ENCODE measurements at regions not wholly inside any gene's neighbourhood (a gene's known extent, or its start where the extent isn't known, plus 50 kb on each side); places are given as distances from the start of the nearest gene placed in this dataset.
"Not testable (repeated sequence)": the region's sequence is repeated elsewhere in the genome, so short reads cannot be mapped to it uniquely, and the experiment has no call there.

GRCh38 chr1:101371259-101371658, 134.4 kb downstream of the S1PR1 start:
- DNase-seq: peak in 1 of 2 experiments; percentile 41

GRCh38 chr1:101373570-101373969, 136.8 kb downstream of the S1PR1 start:
- DNase-seq: no peak

GRCh38 chr1:101375448-101375847, 138.6 kb downstream of the S1PR1 start:
- not testable (repeated sequence) for DNase-seq

- DNase-seq: no peak
Observed at GRCh38 chr1:101376121-101377083, 139.6 kb downstream of the S1PR1 start.

- no peak for DNase-seq
Observed at GRCh38 chr1:101377084-101377835, 140.4 kb downstream of the S1PR1 start.

GRCh38 chr1:101379037-101379436, 142.2 kb downstream of the S1PR1 start:
- no peak for DNase-seq

GRCh38 chr1:101379950-101380349, 143.1 kb downstream of the S1PR1 start:
- DNase-seq: no peak

- DNase-seq: no peak
Observed at GRCh38 chr1:101382135-101382534, 145.3 kb downstream of the S1PR1 start.

GRCh38 chr1:101388904-101389546, 152.2 kb downstream of the S1PR1 start:
- DNase-seq: no peak

GRCh38 chr1:101389547-101389929, 152.7 kb downstream of the S1PR1 start:
- no peak for DNase-seq

GRCh38 chr1:101392552-101392951, 155.7 kb downstream of the S1PR1 start:
- DNase-seq: no peak

- DNase-seq: no peak
Observed at GRCh38 chr1:101394041-101394440, 157.2 kb downstream of the S1PR1 start.

GRCh38 chr1:101399222-101399621, 162.4 kb downstream of the S1PR1 start:
- no peak for DNase-seq

GRCh38 chr1:101406271-101406670, 169.5 kb downstream of the S1PR1 start:
- DNase-seq: no peak

- no peak for DNase-seq
Observed at GRCh38 chr1:101406681-101407080, 169.9 kb downstream of the S1PR1 start.

GRCh38 chr1:101407505-101408211, 170.8 kb downstream of the S1PR1 start:
- DNase-seq: no peak

- no peak for DNase-seq
Observed at GRCh38 chr1:101408212-101409042, 171.6 kb downstream of the S1PR1 start.

- DNase-seq: no peak
Observed at GRCh38 chr1:101409102-101409501, 172.3 kb downstream of the S1PR1 start.

GRCh38 chr1:101410048-101410878, 173.4 kb downstream of the S1PR1 start:
- no peak for DNase-seq

- DNase-seq: no peak
Observed at GRCh38 chr1:101420406-101420805, 183.6 kb downstream of the S1PR1 start.

GRCh38 chr1:101428083-101428482, 191.3 kb downstream of the S1PR1 start:
- not testable (repeated sequence) for DNase-seq
